Smooth muscle cell (in vitro differentiated cells): ENCODE measurements at regions not wholly inside any gene's neighbourhood (a gene's known extent, or its start where the extent isn't known, plus 50 kb on each side); places are given as distances from the start of the nearest gene placed in this dataset.

Experiments used
- DNase-seq: peaks from one replicate; lab custom pipeline; 2025; ENCODE audit not compliant: unreplicated experiment; lab: John Stamatoyannopoulos, UW
- H2AFZ ChIP-seq: fragments of 200-600 bp; sonication (generic); 2 replicates; pipeline ENCODE4 v1.6.0; 2016; ENCODE audit warnings: antibody characterized with exemption, low read depth, mild to moderate bottlenecking
- H3F3A ChIP-seq: fragments of 200-600 bp; sonication (generic); 2 replicates; pipeline ENCODE4 v1.6.0; 2017; ENCODE audit warnings: antibody characterized with exemption, low read depth
- H3K27ac ChIP-seq: fragments of 200-600 bp; sonication (generic); 2 replicates; pipeline ENCODE4 v1.5.1; 2016; ENCODE audit warnings: low read depth, mild to moderate bottlenecking
- H3K27me3 ChIP-seq: fragments of 200-600 bp; sonication (generic); 2 replicates; pipeline ENCODE4 v1.6.1; 2016; ENCODE audit warnings: low read depth, mild to moderate bottlenecking
- H3K36me3 ChIP-seq: fragments of 200-600 bp; sonication (generic); 2 replicates; pipeline ENCODE4 v1.5.1; 2016; ENCODE audit warnings: low read depth
- H3K4me1 ChIP-seq: fragments of 200-600 bp; sonication (generic); 2 replicates; pipeline ENCODE4 v1.5.1; 2016; ENCODE audit warnings: low read depth
- H3K4me2 ChIP-seq: fragments of 200-600 bp; sonication (generic); 2 replicates; pipeline ENCODE4 v1.6.0; 2016; ENCODE audit warnings: mild to moderate bottlenecking
- H3K4me3 ChIP-seq: fragments of 200-600 bp; sonication (generic); 2 replicates; pipeline ENCODE4 v1.5.1; 2016; ENCODE audit warnings: mild to moderate bottlenecking
- H3K79me2 ChIP-seq: fragments of 200-600 bp; sonication (generic); 2 replicates; pipeline ENCODE4 v1.6.0; 2016; ENCODE audit warnings: low read depth, mild to moderate bottlenecking
- H3K9ac ChIP-seq: fragments of 200-600 bp; sonication (generic); 2 replicates; pipeline ENCODE4 v1.6.0; 2016; ENCODE audit warnings: low read depth
- H3K9me3 ChIP-seq: fragments of 200-600 bp; sonication (generic); replicated peaks from 2 replicates; pipeline ENCODE4 v1.5.1; 2016; ENCODE audit warnings: low read depth
- H4K20me1 ChIP-seq: fragments of 200-600 bp; sonication (generic); 2 replicates; pipeline ENCODE4 v1.6.0; 2016; ENCODE audit warnings: low read depth
- WGBS: methylation state at CpG from one replicate; pipeline ENCODE4 v1.1.7; 2016; ENCODE audit warnings: low lambda C conversion rate; 5-methylcytosine and 5-hydroxymethylcytosine counted together
- TF ChIP-seq, protein P1 (sequence below): fragments of 200-600 bp; sonication (generic); IDR thresholded peaks from 2 replicates; pipeline ENCODE4 v1.5.1; 2017; ENCODE audit warnings: borderline replicate concordance, mild to moderate bottlenecking, antibody characterized with exemption; ENCODE audit not compliant: insufficient read depth, poor library complexity, severe bottlenecking

DNA sequence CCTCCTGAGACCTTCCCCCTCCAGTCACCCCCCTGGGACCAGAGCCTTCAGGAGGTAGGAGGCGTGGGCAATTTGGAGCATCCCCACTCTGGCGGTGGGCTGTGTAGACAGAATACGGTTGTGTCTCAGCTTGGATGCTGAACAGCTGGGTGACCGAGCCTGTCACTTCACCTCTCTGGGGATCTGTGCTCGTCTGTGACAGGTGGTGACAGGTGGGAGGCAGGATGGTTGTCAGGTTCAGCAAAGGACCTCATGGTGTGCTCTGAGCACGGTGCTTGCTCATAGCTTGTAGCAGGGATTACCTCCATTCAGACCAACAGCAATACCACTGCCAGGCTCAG, 186.5 kb upstream of the HS6ST1 start:
- no peaks in the 10 kb centered on the region for H3K9me3 ChIP-seq
- H3K4me3 ChIP-seq: no peak overlapping the region
- H3K27me3 ChIP-seq: peaks cover 5% of the 10 kb centered on the region
- H3F3A ChIP-seq: no peaks in the 10 kb centered on the region
- H3K4me1 ChIP-seq: no peaks in the 10 kb centered on the region
- WGBS: 86% methylated on average over 6 of the region's 6 CpGs
- no peaks in the 10 kb centered on the region for H3K79me2 ChIP-seq
- no peak overlapping the region for H2AFZ ChIP-seq
- no peak for DNase-seq
- H3K4me2 ChIP-seq: no peak overlapping the region
- H3K36me3 ChIP-seq: no peaks in the 10 kb centered on the region
- H3K27ac ChIP-seq: no peak overlapping the region
- TF ChIP-seq, protein P1, sequence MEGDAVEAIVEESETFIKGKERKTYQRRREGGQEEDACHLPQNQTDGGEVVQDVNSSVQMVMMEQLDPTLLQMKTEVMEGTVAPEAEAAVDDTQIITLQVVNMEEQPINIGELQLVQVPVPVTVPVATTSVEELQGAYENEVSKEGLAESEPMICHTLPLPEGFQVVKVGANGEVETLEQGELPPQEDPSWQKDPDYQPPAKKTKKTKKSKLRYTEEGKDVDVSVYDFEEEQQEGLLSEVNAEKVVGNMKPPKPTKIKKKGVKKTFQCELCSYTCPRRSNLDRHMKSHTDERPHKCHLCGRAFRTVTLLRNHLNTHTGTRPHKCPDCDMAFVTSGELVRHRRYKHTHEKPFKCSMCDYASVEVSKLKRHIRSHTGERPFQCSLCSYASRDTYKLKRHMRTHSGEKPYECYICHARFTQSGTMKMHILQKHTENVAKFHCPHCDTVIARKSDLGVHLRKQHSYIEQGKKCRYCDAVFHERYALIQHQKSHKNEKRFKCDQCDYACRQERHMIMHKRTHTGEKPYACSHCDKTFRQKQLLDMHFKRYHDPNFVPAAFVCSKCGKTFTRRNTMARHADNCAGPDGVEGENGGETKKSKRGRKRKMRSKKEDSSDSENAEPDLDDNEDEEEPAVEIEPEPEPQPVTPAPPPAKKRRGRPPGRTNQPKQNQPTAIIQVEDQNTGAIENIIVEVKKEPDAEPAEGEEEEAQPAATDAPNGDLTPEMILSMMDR: no peak
- H3K9ac ChIP-seq: no peak overlapping the region
- no peaks in the 10 kb centered on the region for H4K20me1 ChIP-seq

- H3K36me3 ChIP-seq: no peaks in the 10 kb centered on the region
- H3K27me3 ChIP-seq: peaks cover 5% of the 10 kb centered on the region
- H3F3A ChIP-seq: no peaks in the 10 kb centered on the region
- H2AFZ ChIP-seq: no peak overlapping the region
- no peak overlapping the region for H3K9ac ChIP-seq
- no peaks in the 10 kb centered on the region for H3K79me2 ChIP-seq
- H3K27ac ChIP-seq: no peak overlapping the region
- DNase-seq: no peak
- no peak overlapping the region for H3K4me3 ChIP-seq
- TF ChIP-seq, protein P1: no peak
- no peak overlapping the region for H3K4me2 ChIP-seq
- H4K20me1 ChIP-seq: no peaks in the 10 kb centered on the region
- no peaks in the 10 kb centered on the region for H3K4me1 ChIP-seq
- WGBS: 96% methylated on average over 4 of the region's 4 CpGs
- H3K9me3 ChIP-seq: no peaks in the 10 kb centered on the region
Measured at GRCh38 chr2:128505575-128506526, 187.2 kb upstream of the HS6ST1 start.

DNA sequence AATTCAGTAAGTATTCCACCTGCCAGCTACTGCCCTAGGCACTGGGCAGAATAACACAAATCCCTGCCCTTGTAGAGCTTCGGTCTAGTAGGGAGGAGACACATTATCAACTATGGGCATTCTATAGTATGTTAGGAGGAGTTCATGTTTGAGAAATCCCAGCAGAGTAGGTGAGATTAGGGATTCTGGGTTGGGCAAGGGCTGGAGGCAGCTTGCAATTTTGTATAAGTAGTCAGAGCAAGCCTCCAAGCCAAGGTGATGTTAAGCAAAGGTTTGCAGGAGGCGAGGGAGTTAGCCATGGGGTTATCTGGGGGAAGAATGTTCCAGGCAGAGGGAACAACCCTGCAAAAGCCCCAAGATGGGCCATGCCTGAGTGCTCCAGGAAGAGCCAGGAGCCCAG, 187.9 kb upstream of the HS6ST1 start:
- H3K27ac ChIP-seq: no peak overlapping the region
- no peaks in the 10 kb centered on the region for H3K4me1 ChIP-seq
- WGBS: 86% methylated on average over 2 of the region's 2 CpGs

More for the DNA sequence above, 187.9 kb upstream of the HS6ST1 start:
- Histone ChIP-seq H3K27me3 (peaks cover 5% of the 10 kb centered on the region), H3F3A (no peaks in the 10 kb centered on the region), H3K36me3 (no peaks in the 10 kb centered on the region), H3K9ac (no peak overlapping the region), H3K4me3 (no peak overlapping the region), H3K9me3 (no peaks in the 10 kb centered on the region), H4K20me1 (no peaks in the 10 kb centered on the region), H3K4me2 (no peak overlapping the region), H3K79me2 (no peaks in the 10 kb centered on the region), H2AFZ (no peak overlapping the region)
- TF ChIP-seq, protein P1: no peak
- DNase-seq: no peak
